Glutamatergic neuron (in vitro differentiated cells): ENCODE measurements at regions not wholly inside any gene's neighbourhood (a gene's known extent, or its start where the extent isn't known, plus 50 kb on each side); places are given as distances from the start of the nearest gene placed in this dataset.

Experiments
- DNase-seq: peaks from one replicate; pipeline ENCODE4 v3.0.0; 2022
- H3K27ac Mint-ChIP-seq: one replicate; pipeline ENCODE4 v1.8.0; 2020; ENCODE audit warnings: mild to moderate bottlenecking, mixed read lengths, inconsistent platforms; ENCODE audit not compliant: unreplicated experiment
- H3K27me3 Mint-ChIP-seq: one replicate; pipeline ENCODE4 v1.8.0; 2020; ENCODE audit warnings: mild to moderate bottlenecking, moderate library complexity, mixed read lengths, inconsistent platforms; ENCODE audit not compliant: unreplicated experiment
- H3K36me3 Mint-ChIP-seq: one replicate; pipeline ENCODE4 v1.8.0; 2020; ENCODE audit warnings: mild to moderate bottlenecking, mixed read lengths, inconsistent platforms; ENCODE audit not compliant: unreplicated experiment
- H3K4me1 Mint-ChIP-seq: one replicate; pipeline ENCODE4 v1.8.0; 2020; ENCODE audit warnings: mild to moderate bottlenecking, low read depth, mixed read lengths, inconsistent platforms; ENCODE audit not compliant: unreplicated experiment
- H3K4me3 Mint-ChIP-seq: one replicate; pipeline ENCODE4 v1.8.0; 2020; ENCODE audit warnings: mild to moderate bottlenecking, mixed read lengths, inconsistent platforms; ENCODE audit not compliant: unreplicated experiment
- H3K9me3 Mint-ChIP-seq: one replicate; pipeline ENCODE4 v1.8.0; 2020; ENCODE audit warnings: mild to moderate bottlenecking, moderate library complexity, mixed read lengths, inconsistent platforms; ENCODE audit not compliant: unreplicated experiment
- TF ChIP-seq, protein P1 (sequence below): fragments of 200-600 bp; sonication (generic); IDR thresholded peaks from one replicate; pipeline ENCODE4 v1.5.0; 2021; ENCODE audit not compliant: partially characterized antibody, unreplicated experiment

DNA sequence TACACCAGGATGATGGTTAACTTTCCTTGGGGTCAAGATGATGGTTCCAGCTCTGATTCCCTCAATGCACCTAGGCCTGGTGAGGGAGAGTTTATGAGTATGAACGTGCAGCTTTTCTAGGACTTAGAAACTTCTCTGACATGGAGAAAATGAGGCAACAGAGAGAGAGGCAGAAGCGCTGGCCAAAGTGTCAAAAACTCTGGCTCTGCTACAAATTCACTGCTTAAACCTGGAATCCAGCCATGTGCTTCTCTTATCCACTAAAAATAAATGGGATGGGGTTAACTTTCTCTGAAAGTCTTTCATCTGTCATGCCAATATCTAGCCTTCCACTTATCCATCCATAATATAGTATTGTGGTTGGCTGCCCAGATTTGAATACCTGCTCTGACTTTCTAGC is 568.7 kb downstream of the MED13L start:
- TF ChIP-seq, protein P1, sequence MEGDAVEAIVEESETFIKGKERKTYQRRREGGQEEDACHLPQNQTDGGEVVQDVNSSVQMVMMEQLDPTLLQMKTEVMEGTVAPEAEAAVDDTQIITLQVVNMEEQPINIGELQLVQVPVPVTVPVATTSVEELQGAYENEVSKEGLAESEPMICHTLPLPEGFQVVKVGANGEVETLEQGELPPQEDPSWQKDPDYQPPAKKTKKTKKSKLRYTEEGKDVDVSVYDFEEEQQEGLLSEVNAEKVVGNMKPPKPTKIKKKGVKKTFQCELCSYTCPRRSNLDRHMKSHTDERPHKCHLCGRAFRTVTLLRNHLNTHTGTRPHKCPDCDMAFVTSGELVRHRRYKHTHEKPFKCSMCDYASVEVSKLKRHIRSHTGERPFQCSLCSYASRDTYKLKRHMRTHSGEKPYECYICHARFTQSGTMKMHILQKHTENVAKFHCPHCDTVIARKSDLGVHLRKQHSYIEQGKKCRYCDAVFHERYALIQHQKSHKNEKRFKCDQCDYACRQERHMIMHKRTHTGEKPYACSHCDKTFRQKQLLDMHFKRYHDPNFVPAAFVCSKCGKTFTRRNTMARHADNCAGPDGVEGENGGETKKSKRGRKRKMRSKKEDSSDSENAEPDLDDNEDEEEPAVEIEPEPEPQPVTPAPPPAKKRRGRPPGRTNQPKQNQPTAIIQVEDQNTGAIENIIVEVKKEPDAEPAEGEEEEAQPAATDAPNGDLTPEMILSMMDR = no peak
- H3K9me3 Mint-ChIP-seq = no peaks in the 10 kb centered on the region
- no peaks in the 10 kb centered on the region for H3K27me3 Mint-ChIP-seq
- H3K27ac Mint-ChIP-seq = no peak overlapping the region
- no peak overlapping the region for H3K4me3 Mint-ChIP-seq
- no peaks in the 10 kb centered on the region for H3K4me1 Mint-ChIP-seq
- DNase-seq = no peak
- peaks cover 7% of the 10 kb centered on the region for H3K36me3 Mint-ChIP-seq

DNA sequence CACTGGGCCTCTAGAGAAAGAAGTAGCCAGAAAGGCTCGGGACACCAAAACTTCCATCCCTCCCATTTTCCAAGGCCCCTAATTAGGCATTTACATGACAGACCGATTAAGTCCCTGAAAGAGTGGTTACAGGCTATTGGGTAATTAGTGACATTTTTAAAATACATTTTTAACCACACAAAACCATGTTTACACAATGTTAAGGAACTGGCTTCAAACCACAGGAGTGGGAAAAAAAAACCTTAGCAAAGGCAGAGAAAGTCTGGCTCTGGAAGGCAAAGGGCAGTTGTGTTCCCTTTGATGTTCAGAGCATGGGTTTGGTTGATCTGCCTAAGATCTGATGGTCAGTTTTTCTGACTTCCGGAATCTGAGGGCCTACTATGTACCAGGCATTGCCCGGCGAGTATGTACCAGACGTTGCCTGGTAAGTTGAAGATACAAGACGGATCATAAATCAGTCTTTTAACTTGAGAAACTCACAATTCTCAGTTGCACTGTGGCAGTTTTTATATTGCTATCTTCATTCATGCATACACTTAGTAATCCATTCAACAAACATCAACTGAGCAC is 576.5 kb downstream of the MED13L start:
- no peak for DNase-seq
- Mint-ChIP-seq H3K36me3 (peaks cover 2% of the 10 kb centered on the region), H3K27me3 (no peaks in the 10 kb centered on the region), H3K9me3 (no peaks in the 10 kb centered on the region), H3K4me3 (no peak overlapping the region), H3K4me1 (peaks cover 2% of the 10 kb centered on the region), H3K27ac (no peak overlapping the region)
- TF ChIP-seq, protein P1 = no peak

DNA sequence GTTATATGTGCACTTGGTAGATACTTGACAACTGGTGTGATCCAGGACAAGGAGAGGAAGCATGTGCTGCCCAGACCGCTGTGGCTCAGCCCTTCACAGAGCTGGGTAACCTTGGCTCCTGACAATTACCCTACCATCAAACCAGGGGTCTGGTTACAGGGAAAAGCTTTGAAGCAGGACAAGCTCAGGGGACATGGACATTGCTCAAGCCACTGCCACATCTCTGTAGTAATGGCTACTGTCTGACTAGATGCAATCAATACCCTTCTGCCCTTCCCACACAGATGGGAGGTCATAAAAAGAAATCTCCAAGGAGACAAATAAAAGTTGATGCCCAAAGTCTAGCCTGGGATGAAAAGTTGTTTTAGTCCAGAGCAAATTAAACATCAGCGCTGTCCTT is 577.4 kb downstream of the MED13L start:
- H3K27ac Mint-ChIP-seq = no peak overlapping the region
- no peaks in the 10 kb centered on the region for H3K36me3 Mint-ChIP-seq
- TF ChIP-seq, protein P1 = no peak
- no peaks in the 10 kb centered on the region for H3K27me3 Mint-ChIP-seq
- no peak for DNase-seq
- H3K9me3 Mint-ChIP-seq = no peaks in the 10 kb centered on the region
- H3K4me3 Mint-ChIP-seq = no peak overlapping the region
- peaks cover 2% of the 10 kb centered on the region for H3K4me1 Mint-ChIP-seq

DNA sequence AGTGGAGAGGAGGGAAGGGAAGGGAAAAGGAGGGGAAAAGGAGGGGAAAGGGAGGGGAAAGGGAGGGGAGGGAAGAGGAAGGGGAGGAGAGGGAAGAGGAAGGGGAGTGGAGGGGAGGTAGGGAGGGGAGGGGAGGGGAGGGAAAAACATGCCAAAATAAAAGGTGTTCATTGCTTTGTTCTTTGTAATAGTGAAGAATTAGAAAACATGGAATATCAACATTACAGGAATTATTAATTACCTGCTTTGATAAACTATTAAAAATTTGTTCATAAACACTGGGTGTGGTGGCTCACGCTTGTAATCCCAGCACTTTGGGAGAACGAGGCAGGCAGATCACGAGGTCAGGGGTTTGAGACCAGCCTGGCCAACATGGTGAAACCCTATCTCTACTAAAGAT is 579.2 kb downstream of the MED13L start:
- peaks cover 2% of the 10 kb centered on the region for H3K4me1 Mint-ChIP-seq
- H3K27ac Mint-ChIP-seq = no peak overlapping the region
- H3K9me3 Mint-ChIP-seq = no peaks in the 10 kb centered on the region
- DNase-seq = no peak
- H3K27me3 Mint-ChIP-seq = no peaks in the 10 kb centered on the region
- TF ChIP-seq, protein P1 = no peak
- H3K4me3 Mint-ChIP-seq = no peak overlapping the region
- no peaks in the 10 kb centered on the region for H3K36me3 Mint-ChIP-seq

DNA sequence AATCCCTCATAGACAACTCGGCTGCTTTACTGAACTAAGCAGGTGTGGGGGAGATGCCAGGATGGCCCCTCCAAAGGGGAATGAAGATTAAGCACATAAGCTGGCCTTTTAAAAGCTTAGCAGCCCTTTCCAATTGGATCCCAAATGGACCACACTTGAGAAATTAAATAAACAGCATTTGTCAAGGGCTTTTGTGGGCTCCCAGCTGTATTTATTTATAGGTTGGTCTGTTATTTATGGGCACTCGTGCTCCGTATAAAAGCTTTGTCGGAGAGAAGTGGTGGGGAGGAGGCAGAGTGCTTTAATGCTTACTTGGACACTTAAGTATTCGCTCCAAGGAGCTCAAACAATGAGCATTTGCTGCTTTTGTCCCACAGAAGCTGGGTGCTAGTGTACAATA is 580.2 kb downstream of the MED13L start:
- Mint-ChIP-seq H3K27ac (no peak overlapping the region), H3K27me3 (no peaks in the 10 kb centered on the region), H3K9me3 (no peaks in the 10 kb centered on the region), H3K4me3 (no peak overlapping the region), H3K4me1 (peaks cover 2% of the 10 kb centered on the region), H3K36me3 (no peaks in the 10 kb centered on the region)
- TF ChIP-seq, protein P1 = no peak
- DNase-seq = no peak
